IMR-90 (cell line): ENCODE measurements at regions not wholly inside any gene's neighbourhood (a gene's known extent, or its start where the extent isn't known, plus 50 kb on each side); places are given as distances from the start of the nearest gene placed in this dataset.

Experiments
- ATAC-seq: fragments of 200-7000 bp; cut with Tn5 transposase; 2 replicates; pipeline ENCODE4 v1.9.1; 2020; ENCODE audit warnings: low read depth, mild to moderate bottlenecking, moderate library complexity
- BruUV-seq: library from RNA; stranded (reverse); fragments of 400-500 nt; replicated peaks from 2 replicates; lab custom pipeline; 2021; lab: Mats Ljungman, UMichigan
- CTCF ChIA-PET: fragments of 300-600 bp; formaldehyde crosslinking; extraction: SDS; loops from one replicate; lab custom pipeline; 2021; ENCODE audit warnings: antibody characterized with exemption; lab: Yijun Ruan, JAX
- POLR2A ChIA-PET: fragments of 300-600 bp; sonication (Branson Sonifier 250); formaldehyde crosslinking; loops from one replicate; lab custom pipeline; 2022; ENCODE audit warnings: antibody characterized with exemption; ENCODE audit not compliant: unreplicated experiment; lab: Charles Lee
- DNase-seq: peaks from one replicate; pipeline ENCODE4 v3.0.0; 2013
- H2AFZ ChIP-seq: replicated peaks from 2 replicates; pipeline ENCODE3; 2013; ENCODE audit warnings: low read length, mild to moderate bottlenecking; ENCODE audit not compliant: poor library complexity
- H2AK5ac ChIP-seq: 2 replicates; pipeline ENCODE4 v1.6.1; 2013; ENCODE audit warnings: low read depth, low read length, inconsistent platforms
- H2AK9ac ChIP-seq: replicated peaks from 2 replicates; pipeline ENCODE3; 2013; ENCODE audit warnings: mild to moderate bottlenecking, low read depth, low read length, moderate library complexity; ENCODE audit not compliant: poor library complexity
- H2BK120ac ChIP-seq: 2 replicates; pipeline ENCODE4 v1.6.1; 2013; ENCODE audit warnings: low read depth, low read length, inconsistent platforms
- H2BK15ac ChIP-seq: 3 replicates; pipeline ENCODE4 v1.6.1; 2013; ENCODE audit warnings: low read depth, low read length, inconsistent platforms
- H2BK20ac ChIP-seq: 2 replicates; pipeline ENCODE4 v1.6.1; 2013; ENCODE audit warnings: low read depth, mild to moderate bottlenecking, inconsistent platforms, low read length, moderate library complexity
- H2BK5ac ChIP-seq: 2 replicates; pipeline ENCODE4 v1.6.1; 2013; ENCODE audit warnings: mild to moderate bottlenecking, low read depth, low read length, inconsistent platforms; ENCODE audit not compliant: poor library complexity, severe bottlenecking
- H3K14ac ChIP-seq: replicated peaks from 2 replicates; pipeline ENCODE4 v1.6.1; 2013; ENCODE audit warnings: low read depth, low read length, inconsistent platforms
- H3K18ac ChIP-seq: 2 replicates; pipeline ENCODE4 v1.6.1; 2013; ENCODE audit warnings: low read depth, low read length, control low read depth
- H3K23ac ChIP-seq: 2 replicates; pipeline ENCODE4 v1.6.1; 2013; ENCODE audit warnings: low read depth, low read length, inconsistent platforms
- H3K27ac ChIP-seq: 2 replicates; pipeline ENCODE4 v1.5.1; 2013; ENCODE audit warnings: mild to moderate bottlenecking, control low read depth, low read length; ENCODE audit not compliant: insufficient read depth
- H3K27me3 ChIP-seq: 2 replicates; pipeline ENCODE4 v1.6.1; 2013; ENCODE audit warnings: low read length; ENCODE audit not compliant: control insufficient read depth, insufficient read depth
- H3K36me3 ChIP-seq: 2 replicates; pipeline ENCODE4 v1.6.1; 2013; ENCODE audit warnings: low read length, mixed read lengths; ENCODE audit not compliant: control insufficient read depth, insufficient read depth
- H3K4ac ChIP-seq: 2 replicates; pipeline ENCODE4 v1.6.1; 2013; ENCODE audit warnings: low read depth, low read length, inconsistent platforms
- H3K4me1 ChIP-seq: 2 replicates; pipeline ENCODE4 v1.6.1; 2013; ENCODE audit warnings: low read length, mixed read lengths; ENCODE audit not compliant: control insufficient read depth, insufficient read depth
- H3K4me2 ChIP-seq: 2 replicates; pipeline ENCODE4 v1.6.1; 2013; ENCODE audit warnings: low read depth, mild to moderate bottlenecking, control low read depth, low read length, moderate library complexity
- H3K4me3 ChIP-seq: 2 replicates; pipeline ENCODE4 v1.5.1; 2013; ENCODE audit warnings: low read depth, mild to moderate bottlenecking, control low read depth, low read length, moderate library complexity; ENCODE audit not compliant: insufficient read depth
- H3K56ac ChIP-seq: 2 replicates; pipeline ENCODE4 v1.6.1; 2013; ENCODE audit warnings: low read length, inconsistent platforms; ENCODE audit not compliant: insufficient read depth; ENCODE audit errors: extremely low read depth
- H3K79me1 ChIP-seq, 2 experiments: 2 replicates each; pipeline ENCODE4 v1.6.1; 2013; ENCODE audit warnings: low read length in 2 of 2, inconsistent platforms in 1 of 2, low read depth in 1 of 2
- H3K9ac ChIP-seq: 2 replicates; pipeline ENCODE4 v1.6.1; 2013; ENCODE audit warnings: low read depth, low read length, control low read depth
- H3K9me1 ChIP-seq: 2 replicates; pipeline ENCODE4 v1.6.1; 2013; ENCODE audit warnings: low read length, inconsistent platforms; ENCODE audit not compliant: insufficient read depth
- H3K9me3 ChIP-seq: 2 replicates; pipeline ENCODE4 v1.6.1; 2013; ENCODE audit warnings: low read length; ENCODE audit not compliant: control insufficient read depth, insufficient read depth
- H4K20me1 ChIP-seq: 2 replicates; pipeline ENCODE4 v1.6.1; 2013; ENCODE audit warnings: low read length, inconsistent platforms; ENCODE audit not compliant: insufficient read depth
- H4K5ac ChIP-seq: 2 replicates; pipeline ENCODE4 v1.6.1; 2013; ENCODE audit warnings: mild to moderate bottlenecking, low read depth, low read length, control low read depth
- H4K8ac ChIP-seq, 2 experiments: 2 replicates each; pipeline ENCODE4 v1.6.1; 2013; ENCODE audit warnings: low read depth in 2 of 2, low read length in 2 of 2, control low read depth in 1 of 2, inconsistent platforms in 1 of 2
- H4K91ac ChIP-seq: 2 replicates; pipeline ENCODE4 v1.6.1; 2013; ENCODE audit warnings: low read depth, low read length, inconsistent platforms; ENCODE audit not compliant: insufficient read depth
- CHD1 ChIP-seq: IDR thresholded peaks from 2 replicates; pipeline ENCODE4 v1.6.1; 2012; ENCODE audit warnings: low read depth, low read length, improper control_type of control experiment
- FOS ChIP-seq: fragments of 150-350 bp; IDR thresholded peaks from 2 replicates; pipeline ENCODE4 v1.6.1; 2016; ENCODE audit warnings: low read depth, low read length
- MXI1 ChIP-seq: IDR thresholded peaks from 2 replicates; pipeline ENCODE4 v1.6.1; 2012; ENCODE audit warnings: low read depth, mild to moderate bottlenecking, low read length, moderate library complexity, borderline replicate concordance
- POLR2A ChIP-seq: IDR thresholded peaks from 2 replicates; pipeline ENCODE4 v1.6.1; 2012; ENCODE audit warnings: mild to moderate bottlenecking, low read depth, low read length
- RAD21 ChIP-seq: IDR thresholded peaks from 2 replicates; pipeline ENCODE4 v1.6.1; 2012; ENCODE audit warnings: low read length, improper control_type of control experiment
- RFX5 ChIP-seq: IDR thresholded peaks from 2 replicates; pipeline ENCODE4 v1.8.0; 2012; ENCODE audit warnings: low read depth, mild to moderate bottlenecking, low read length, moderate library complexity
- SMC3 ChIP-seq: fragments of 150-350 bp; IDR thresholded peaks from 2 replicates; pipeline ENCODE4 v1.6.1; 2016; ENCODE audit warnings: low read depth, mild to moderate bottlenecking, antibody characterized with exemption, low read length, moderate library complexity
- WGBS, 2 experiments: methylation state at CpG; one replicate each; pipeline versions ENCODE4 v1.1.5 to v1.1.7; 2013; ENCODE audit warnings: missing lambda C conversion rate in 2 of 2; ENCODE audit not compliant: insufficient read length in 1 of 2; ENCODE audit errors: extremely low coverage in 2 of 2; 5-methylcytosine and 5-hydroxymethylcytosine counted together
- dilution Hi-C: fragments of 300-500 bp; cut with HindIII; formaldehyde crosslinking; loops from one replicate; pipeline ENCODE4 v1.14.3; 2018; ENCODE audit warnings: low sequenced_read_pairs; ENCODE audit not compliant: unreplicated experiment
- in situ Hi-C: fragments of 300-500 bp; cut with MboI; formaldehyde crosslinking; loops from 3 replicates; pipeline ENCODE4 v1.14.3; 2019; ENCODE audit warnings: low sequenced_read_pairs, inconsistent platforms, mixed read lengths
- intact Hi-C: fragments of 100-400 bp; cut with micrococcal nuclease; formaldehyde crosslinking; loops from 2 replicates; pipeline ENCODE4 v1.10.0; 2022
- TF ChIP-seq, protein P1 (sequence below): fragments of 150-350 bp; IDR thresholded peaks from 2 replicates; pipeline ENCODE4 v1.6.1; 2017; ENCODE audit warnings: mild to moderate bottlenecking, antibody characterized with exemption, low read length, low read depth

DNA sequence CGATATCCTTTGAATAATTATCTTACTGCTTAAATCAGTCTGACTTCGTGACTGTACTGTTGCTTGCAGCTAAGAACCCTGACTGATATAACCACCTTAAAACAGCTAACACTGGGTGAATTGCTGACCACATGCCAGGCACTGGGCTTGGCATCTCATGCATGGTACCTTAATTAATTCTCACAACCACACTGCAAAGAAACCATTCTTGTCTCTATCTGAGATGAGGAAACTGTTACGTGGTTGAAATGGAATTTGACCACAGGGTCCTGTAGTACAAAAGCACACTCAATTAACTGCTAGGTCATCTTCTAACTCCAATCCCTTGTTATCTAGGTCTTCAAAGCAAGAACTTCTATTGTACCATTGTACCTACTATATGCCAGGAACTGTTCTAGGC lies 92.7 kb upstream of the PRICKLE2 start:
- peaks cover 0 to 11% of the 10 kb centered on the region in 2 experiments; a peak in 1 of 4 replicates for H3K79me1 ChIP-seq
- H4K20me1 ChIP-seq: no peaks in the 10 kb centered on the region
- dilution Hi-C loops: no loop called here
- ChIA-PET POLR2A (no interaction called here), CTCF (no interaction called here)
- no peaks in the 10 kb centered on the region for H3K27me3 ChIP-seq
- no peak overlapping the region for H2BK5ac ChIP-seq
- H3K23ac ChIP-seq: no peak overlapping the region
- no CpG with 5 or more reads among the region's 3 CpGs for WGBS, 2 experiments
- ATAC-seq (no peak), DNase-seq (no peak)
- no peak overlapping the region for H2BK15ac ChIP-seq
- BruUV-seq: no TSS peak
- no peak overlapping the region for H3K4me2 ChIP-seq
- H3K14ac ChIP-seq: no peak overlapping the region
- no peak overlapping the region for H3K18ac ChIP-seq
- H2BK120ac ChIP-seq: no peak overlapping the region
- H3K9me3 ChIP-seq: no peaks in the 10 kb centered on the region
- H2BK20ac ChIP-seq: no peak overlapping the region
- no peak overlapping the region for H4K8ac ChIP-seq
- H2AK9ac ChIP-seq: no peak overlapping the region
- TF ChIP-seq, protein P1, sequence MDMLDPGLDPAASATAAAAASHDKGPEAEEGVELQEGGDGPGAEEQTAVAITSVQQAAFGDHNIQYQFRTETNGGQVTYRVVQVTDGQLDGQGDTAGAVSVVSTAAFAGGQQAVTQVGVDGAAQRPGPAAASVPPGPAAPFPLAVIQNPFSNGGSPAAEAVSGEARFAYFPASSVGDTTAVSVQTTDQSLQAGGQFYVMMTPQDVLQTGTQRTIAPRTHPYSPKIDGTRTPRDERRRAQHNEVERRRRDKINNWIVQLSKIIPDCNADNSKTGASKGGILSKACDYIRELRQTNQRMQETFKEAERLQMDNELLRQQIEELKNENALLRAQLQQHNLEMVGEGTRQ: no peak
- TF ChIP-seq FOS (no peak), SMC3 (no peak), MXI1 (no peak), RFX5 (no peak), POLR2A (no peak), RAD21 (no peak), CHD1 (no peak)
- no peak overlapping the region for H3K27ac ChIP-seq
- no peak overlapping the region for H3K9ac ChIP-seq
- H3K36me3 ChIP-seq: no peaks in the 10 kb centered on the region
- H3K9me1 ChIP-seq: peaks cover 7% of the 10 kb centered on the region
- H4K91ac ChIP-seq: no peak overlapping the region
- no peak overlapping the region for H4K5ac ChIP-seq
- H3K56ac ChIP-seq: no peak overlapping the region
- H3K4me3 ChIP-seq: no peak overlapping the region
- peaks cover 5% of the 10 kb centered on the region for H3K4me1 ChIP-seq
- in situ Hi-C loops: no loop called here
- H3K4ac ChIP-seq: no peak overlapping the region
- no peak overlapping the region for H2AFZ ChIP-seq
- no peak overlapping the region for H2AK5ac ChIP-seq
- intact Hi-C loops: no loop called here
